ENCODE measurements at regions not wholly inside any gene's neighbourhood (a gene's known extent, or its start where the extent isn't known, plus 50 kb on each side); places are given as distances from the start of the nearest gene placed in this dataset.

DNA sequence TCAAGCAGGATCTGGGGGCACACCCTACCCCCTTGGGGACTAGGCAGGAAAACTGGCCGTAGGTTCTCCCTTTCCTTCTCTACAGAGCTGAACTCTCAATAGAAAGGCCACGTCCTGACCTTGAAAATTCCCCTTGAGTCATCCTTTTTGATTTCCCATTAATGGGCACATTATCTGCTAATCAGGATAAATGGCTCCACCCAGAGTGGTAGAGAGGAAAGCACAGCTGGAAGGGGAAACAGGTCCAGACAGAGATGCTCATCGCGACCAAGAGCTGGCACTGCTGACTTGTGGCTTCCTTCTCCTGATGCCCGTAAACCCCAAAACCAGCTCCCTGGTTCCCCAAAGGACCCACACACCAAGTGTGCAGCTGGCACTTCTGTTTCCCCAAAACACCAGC, 206.5 kb upstream of the CDH5 start:
- no peak for TF ChIP-seq POLR2A (IDR thresholded peaks at IDR 0.05; ENCODE audit: low read depth)
- TF ChIP-seq, protein P1, sequence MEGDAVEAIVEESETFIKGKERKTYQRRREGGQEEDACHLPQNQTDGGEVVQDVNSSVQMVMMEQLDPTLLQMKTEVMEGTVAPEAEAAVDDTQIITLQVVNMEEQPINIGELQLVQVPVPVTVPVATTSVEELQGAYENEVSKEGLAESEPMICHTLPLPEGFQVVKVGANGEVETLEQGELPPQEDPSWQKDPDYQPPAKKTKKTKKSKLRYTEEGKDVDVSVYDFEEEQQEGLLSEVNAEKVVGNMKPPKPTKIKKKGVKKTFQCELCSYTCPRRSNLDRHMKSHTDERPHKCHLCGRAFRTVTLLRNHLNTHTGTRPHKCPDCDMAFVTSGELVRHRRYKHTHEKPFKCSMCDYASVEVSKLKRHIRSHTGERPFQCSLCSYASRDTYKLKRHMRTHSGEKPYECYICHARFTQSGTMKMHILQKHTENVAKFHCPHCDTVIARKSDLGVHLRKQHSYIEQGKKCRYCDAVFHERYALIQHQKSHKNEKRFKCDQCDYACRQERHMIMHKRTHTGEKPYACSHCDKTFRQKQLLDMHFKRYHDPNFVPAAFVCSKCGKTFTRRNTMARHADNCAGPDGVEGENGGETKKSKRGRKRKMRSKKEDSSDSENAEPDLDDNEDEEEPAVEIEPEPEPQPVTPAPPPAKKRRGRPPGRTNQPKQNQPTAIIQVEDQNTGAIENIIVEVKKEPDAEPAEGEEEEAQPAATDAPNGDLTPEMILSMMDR (IDR thresholded peaks at IDR 0.05) = no peak
- TF ChIP-seq POLR2AphosphoS5 (IDR thresholded peaks at IDR 0.05) = no peak
